GM12878 (cell line): ENCODE measurements at regions not wholly inside any gene's neighbourhood (a gene's known extent, or its start where the extent isn't known, plus 50 kb on each side); places are given as distances from the start of the nearest gene placed in this dataset.

ENCODE experiments used
- ATAC-seq: fragments of 200-7000 bp; cut with Tn5 transposase; 3 replicates; pipeline ENCODE4 v1.9.1; 2020; ENCODE audit warnings: mild to moderate bottlenecking, moderate library complexity
- BruUV-seq: library from RNA; stranded (reverse); fragments of 400-500 nt; replicated peaks from 2 replicates; lab custom pipeline; 2021; lab: Mats Ljungman, UMichigan
- CTCF ChIA-PET: fragments of 300-600 bp; sonication (Branson Sonifier 250); formaldehyde crosslinking; extraction: SDS; loops from one replicate; lab custom pipeline; 2021; ENCODE audit warnings: inconsistent platforms; lab: Yijun Ruan, JAX
- POLR2A ChIA-PET: fragments of 350-600 bp; formaldehyde crosslinking; extraction: SDS; loops from one replicate; lab custom pipeline; 2021; ENCODE audit warnings: inconsistent platforms; lab: Charles Lee
- RAD21 ChIA-PET: fragments of 300-600 bp; sonication (Branson Sonifier 250); formaldehyde crosslinking; loops from one replicate; lab custom pipeline; 2023; ENCODE audit warnings: antibody characterized with exemption; ENCODE audit not compliant: unreplicated experiment; lab: Charles Lee
- SMC1A ChIA-PET: fragments of 300-600 bp; sonication (Branson Sonifier 250); formaldehyde crosslinking; loops from one replicate; lab custom pipeline; 2023; ENCODE audit not compliant: unreplicated experiment, uncharacterized antibody; lab: Charles Lee
- DNase-seq: peaks from one replicate; pipeline ENCODE4 v3.0.0-alpha.2; 2011; ENCODE audit warnings: low read depth, low spot score
- FAIRE-seq: peaks from 3 replicates; lab custom pipeline; 2011; peaks lifted over from hg19 to GRCh38; lab: Jason Lieb, UNC
- H2AFZ ChIP-seq: 2 replicates; pipeline ENCODE4 v1.6.0; 2011; ENCODE audit warnings: low read depth, low read length, control low read depth; ENCODE audit not compliant: control insufficient read depth
- H3K27ac ChIP-seq: 2 replicates; pipeline ENCODE4 v1.5.1; 2011; ENCODE audit warnings: control low read depth; ENCODE audit not compliant: control insufficient read depth, insufficient read depth
- H3K27me3 ChIP-seq, 2 experiments: replicated peaks in 1 of 2; 2 replicates each; pipeline versions ENCODE4 v1.6.0 to v1.6.1; 2011; ENCODE audit warnings: low read length in 1 of 2; ENCODE audit not compliant: control insufficient read depth in 2 of 2, insufficient read depth in 2 of 2
- H3K36me3 ChIP-seq, 2 experiments: 2 replicates each; pipeline ENCODE4 v1.5.1; 2011; ENCODE audit warnings: low read length in 1 of 2; ENCODE audit not compliant: control insufficient read depth in 2 of 2, insufficient read depth in 2 of 2
- H3K4me1 ChIP-seq: 2 replicates; pipeline ENCODE4 v1.6.1; 2011; ENCODE audit warnings: mild to moderate bottlenecking, low read length, moderate library complexity, mixed read lengths; ENCODE audit not compliant: control insufficient read depth, insufficient read depth
- H3K4me2 ChIP-seq: 2 replicates; pipeline ENCODE4 v1.6.0; 2011; ENCODE audit warnings: control low read depth; ENCODE audit not compliant: control insufficient read depth, insufficient read depth
- H3K4me3 ChIP-seq: fragments of 200-600 bp; sonication (generic); 2 replicates; pipeline ENCODE4 v1.5.1; 2016
- H3K79me2 ChIP-seq: 2 replicates; pipeline ENCODE4 v1.6.0; 2011; ENCODE audit warnings: low read length; ENCODE audit not compliant: control insufficient read depth, insufficient read depth
- H3K9ac ChIP-seq: 2 replicates; pipeline ENCODE4 v1.8.0; 2011; ENCODE audit warnings: low read length, control low read depth, mixed read lengths; ENCODE audit not compliant: control insufficient read depth, insufficient read depth
- H3K9me3 ChIP-seq: replicated peaks from 3 replicates; pipeline ENCODE4 v1.5.1; 2011; ENCODE audit warnings: mild to moderate bottlenecking, low read length; ENCODE audit not compliant: control insufficient read depth, insufficient read depth
- H4K20me1 ChIP-seq: 2 replicates; pipeline ENCODE4 v1.6.0; 2011; ENCODE audit not compliant: control insufficient read depth, insufficient read depth
- EED ChIP-seq: sonication (generic); IDR thresholded peaks from 2 replicates; pipeline ENCODE4 v1.6.1; 2016; ENCODE audit warnings: antibody characterized with exemption, low read depth
- FOXK2 ChIP-seq: fragments of 450-650 bp; IDR thresholded peaks from 2 replicates; pipeline ENCODE4 v1.6.1; 2017; ENCODE audit warnings: mild to moderate bottlenecking, moderate library complexity
- HDAC6 ChIP-seq: fragments of 200-600 bp; sonication (generic); IDR thresholded peaks from one replicate; pipeline ENCODE4 v1.8.0; 2017; ENCODE audit warnings: antibody characterized with exemption; ENCODE audit not compliant: unreplicated experiment
- MEF2B ChIP-seq: fragments of 450-650 bp; IDR thresholded peaks from 2 replicates; pipeline ENCODE4 v1.6.1; 2018; ENCODE audit warnings: mild to moderate bottlenecking, moderate library complexity; ENCODE audit not compliant: partially characterized antibody, poor library complexity, severe bottlenecking
- MYC ChIP-seq: IDR thresholded peaks from 2 replicates; pipeline ENCODE4 v1.6.1; 2011; ENCODE audit warnings: mild to moderate bottlenecking, low read length, moderate library complexity, inconsistent platforms; ENCODE audit not compliant: insufficient read depth, insufficient replicate concordance, insufficient read length, severe bottlenecking
- NR2C2 ChIP-seq: IDR thresholded peaks from 2 replicates; pipeline ENCODE4 v1.6.1; 2011; ENCODE audit warnings: borderline replicate concordance, low read depth; ENCODE audit not compliant: control insufficient read depth, insufficient read length
- YBX1 ChIP-seq: fragments of 450-650 bp; IDR thresholded peaks from 2 replicates; pipeline ENCODE4 v1.6.1; 2016; ENCODE audit warnings: antibody characterized with exemption
- WGBS: methylation state at CpG from one replicate; pipeline ENCODE4 v1.1.6; 2016; ENCODE audit warnings: low lambda C conversion rate; ENCODE audit not compliant: insufficient replicate concordance, insufficient coverage; ENCODE audit errors: missing lambda C conversion rate; 5-methylcytosine and 5-hydroxymethylcytosine counted together
- in situ Hi-C: fragments of 300-500 bp; cut with MboI; formaldehyde crosslinking; loops from 9 replicates; pipeline ENCODE4 v1.14.3; 2018; ENCODE audit warnings: mixed read lengths
- intact Hi-C: fragments of 100-400 bp; cut with micrococcal nuclease; formaldehyde crosslinking; loops from one replicate; pipeline ENCODE4 v1.14.2; 2022; ENCODE audit not compliant: unreplicated experiment
- TF ChIP-seq, protein P1 (sequence below): IDR thresholded peaks from 2 replicates; pipeline ENCODE4 v1.6.1; 2012; ENCODE audit warnings: low read depth, low read length, improper control_type of control experiment
- TF ChIP-seq, protein P2 (sequence below): IDR thresholded peaks from 2 replicates; pipeline ENCODE4 v1.6.1; 2011; ENCODE audit warnings: borderline replicate concordance, low read depth, mild to moderate bottlenecking, moderate library complexity, low read length; ENCODE audit not compliant: insufficient read depth, poor library complexity, severe bottlenecking
- TF ChIP-seq, protein P3 (sequence below): fragments of 450-650 bp; IDR thresholded peaks from 2 replicates; pipeline ENCODE4 v1.6.1; 2017; ENCODE audit warnings: mild to moderate bottlenecking, moderate library complexity

DNA sequence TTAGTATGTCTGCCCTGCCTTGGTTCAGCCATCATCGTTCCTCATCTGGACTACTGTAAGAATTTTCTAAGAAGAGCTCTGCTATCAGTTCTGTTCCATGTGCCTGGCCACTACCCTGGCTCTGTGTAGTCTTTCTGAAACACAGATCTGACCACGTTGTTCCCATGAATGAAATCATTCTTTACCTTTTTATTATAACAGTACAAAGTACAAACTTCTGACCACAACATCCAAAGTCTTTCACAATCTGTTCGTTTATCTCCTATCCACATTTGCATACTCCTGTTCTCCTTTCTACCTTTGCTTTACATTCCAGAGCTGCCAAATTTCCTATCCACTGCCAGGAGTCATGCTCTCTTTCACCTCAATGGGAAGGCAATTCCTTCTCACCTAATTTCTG lies 284.6 kb upstream of the LRP1B start:
- ATAC-seq, result no peak
- Histone ChIP-seq H3K4me3 (no peak overlapping the region), H3K4me1 (no peaks in the 10 kb centered on the region), H3K79me2 (no peaks in the 10 kb centered on the region), H3K9me3 (no peaks in the 10 kb centered on the region), H4K20me1 (no peaks in the 10 kb centered on the region), H2AFZ (no peak overlapping the region), H3K9ac (no peak overlapping the region), H3K27me3 (no peaks in the 10 kb centered on the region), H3K4me2 (no peak overlapping the region), H3K27ac (no peak overlapping the region), H3K36me3 (no peaks in the 10 kb centered on the region)
- ChIA-PET RAD21 (no interaction called here), POLR2A (no interaction called here), CTCF (no interaction called here), SMC1A (interaction anchor here (1.3 kb wide), 1 partner anchor 16 kb away, joined by 3 read pairs; no protein-coding TSS in a partner anchor)
- in situ Hi-C loops, result no loop called here
- 0% methylated on average over 3 of the region's 3 CpGs for WGBS
- no TSS peak for BruUV-seq
- TF ChIP-seq YBX1 (no peak), MYC (no peak), EED (no peak), MEF2B (no peak), HDAC6 (no peak), FOXK2 (no peak), NR2C2 (no peak)
- TF ChIP-seq, protein P1, sequence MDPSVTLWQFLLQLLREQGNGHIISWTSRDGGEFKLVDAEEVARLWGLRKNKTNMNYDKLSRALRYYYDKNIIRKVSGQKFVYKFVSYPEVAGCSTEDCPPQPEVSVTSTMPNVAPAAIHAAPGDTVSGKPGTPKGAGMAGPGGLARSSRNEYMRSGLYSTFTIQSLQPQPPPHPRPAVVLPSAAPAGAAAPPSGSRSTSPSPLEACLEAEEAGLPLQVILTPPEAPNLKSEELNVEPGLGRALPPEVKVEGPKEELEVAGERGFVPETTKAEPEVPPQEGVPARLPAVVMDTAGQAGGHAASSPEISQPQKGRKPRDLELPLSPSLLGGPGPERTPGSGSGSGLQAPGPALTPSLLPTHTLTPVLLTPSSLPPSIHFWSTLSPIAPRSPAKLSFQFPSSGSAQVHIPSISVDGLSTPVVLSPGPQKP, result no peak
- TF ChIP-seq, protein P2, sequence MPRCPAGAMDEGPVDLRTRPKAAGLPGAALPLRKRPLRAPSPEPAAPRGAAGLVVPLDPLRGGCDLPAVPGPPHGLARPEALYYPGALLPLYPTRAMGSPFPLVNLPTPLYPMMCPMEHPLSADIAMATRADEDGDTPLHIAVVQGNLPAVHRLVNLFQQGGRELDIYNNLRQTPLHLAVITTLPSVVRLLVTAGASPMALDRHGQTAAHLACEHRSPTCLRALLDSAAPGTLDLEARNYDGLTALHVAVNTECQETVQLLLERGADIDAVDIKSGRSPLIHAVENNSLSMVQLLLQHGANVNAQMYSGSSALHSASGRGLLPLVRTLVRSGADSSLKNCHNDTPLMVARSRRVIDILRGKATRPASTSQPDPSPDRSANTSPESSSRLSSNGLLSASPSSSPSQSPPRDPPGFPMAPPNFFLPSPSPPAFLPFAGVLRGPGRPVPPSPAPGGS, result no peak
- TF ChIP-seq, protein P3, sequence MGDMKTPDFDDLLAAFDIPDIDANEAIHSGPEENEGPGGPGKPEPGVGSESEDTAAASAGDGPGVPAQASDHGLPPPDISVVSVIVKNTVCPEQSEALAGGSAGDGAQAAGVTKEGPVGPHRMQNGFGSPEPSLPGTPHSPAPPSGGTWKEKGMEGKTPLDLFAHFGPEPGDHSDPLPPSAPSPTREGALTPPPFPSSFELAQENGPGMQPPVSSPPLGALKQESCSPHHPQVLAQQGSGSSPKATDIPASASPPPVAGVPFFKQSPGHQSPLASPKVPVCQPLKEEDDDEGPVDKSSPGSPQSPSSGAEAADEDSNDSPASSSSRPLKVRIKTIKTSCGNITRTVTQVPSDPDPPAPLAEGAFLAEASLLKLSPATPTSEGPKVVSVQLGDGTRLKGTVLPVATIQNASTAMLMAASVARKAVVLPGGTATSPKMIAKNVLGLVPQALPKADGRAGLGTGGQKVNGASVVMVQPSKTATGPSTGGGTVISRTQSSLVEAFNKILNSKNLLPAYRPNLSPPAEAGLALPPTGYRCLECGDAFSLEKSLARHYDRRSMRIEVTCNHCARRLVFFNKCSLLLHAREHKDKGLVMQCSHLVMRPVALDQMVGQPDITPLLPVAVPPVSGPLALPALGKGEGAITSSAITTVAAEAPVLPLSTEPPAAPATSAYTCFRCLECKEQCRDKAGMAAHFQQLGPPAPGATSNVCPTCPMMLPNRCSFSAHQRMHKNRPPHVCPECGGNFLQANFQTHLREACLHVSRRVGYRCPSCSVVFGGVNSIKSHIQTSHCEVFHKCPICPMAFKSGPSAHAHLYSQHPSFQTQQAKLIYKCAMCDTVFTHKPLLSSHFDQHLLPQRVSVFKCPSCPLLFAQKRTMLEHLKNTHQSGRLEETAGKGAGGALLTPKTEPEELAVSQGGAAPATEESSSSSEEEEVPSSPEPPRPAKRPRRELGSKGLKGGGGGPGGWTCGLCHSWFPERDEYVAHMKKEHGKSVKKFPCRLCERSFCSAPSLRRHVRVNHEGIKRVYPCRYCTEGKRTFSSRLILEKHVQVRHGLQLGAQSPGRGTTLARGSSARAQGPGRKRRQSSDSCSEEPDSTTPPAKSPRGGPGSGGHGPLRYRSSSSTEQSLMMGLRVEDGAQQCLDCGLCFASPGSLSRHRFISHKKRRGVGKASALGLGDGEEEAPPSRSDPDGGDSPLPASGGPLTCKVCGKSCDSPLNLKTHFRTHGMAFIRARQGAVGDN, result no peak
- FAIRE-seq, result no peak
- intact Hi-C loops, result no loop called here
- DNase-seq, result no peak
